Osteocyte (in vitro differentiated cells): ENCODE measurements at regions not wholly inside any gene's neighbourhood (a gene's known extent, or its start where the extent isn't known, plus 50 kb on each side); places are given as distances from the start of the nearest gene placed in this dataset.

Experiments used
- DNase-seq: peaks from one replicate; pipeline ENCODE4 v3.0.0; 2021; ENCODE audit warnings: mixed read lengths; ENCODE audit not compliant: unreplicated experiment; ENCODE audit errors: extremely low spot score
- H3K27ac Mint-ChIP-seq: one replicate; pipeline ENCODE4 v1.8.0; 2021; ENCODE audit warnings: mild to moderate bottlenecking, mixed read lengths; ENCODE audit not compliant: unreplicated experiment
- H3K27me3 Mint-ChIP-seq: one replicate; pipeline ENCODE4 v1.8.0; 2021; ENCODE audit warnings: mixed read lengths; ENCODE audit not compliant: unreplicated experiment
- H3K36me3 Mint-ChIP-seq: one replicate; pipeline ENCODE4 v1.8.0; 2021; ENCODE audit warnings: mixed read lengths; ENCODE audit not compliant: unreplicated experiment
- H3K4me1 Mint-ChIP-seq: one replicate; pipeline ENCODE4 v1.8.0; 2021; ENCODE audit warnings: mixed read lengths; ENCODE audit not compliant: unreplicated experiment
- H3K4me3 Mint-ChIP-seq: one replicate; pipeline ENCODE4 v1.8.0; 2021; ENCODE audit warnings: mild to moderate bottlenecking, moderate library complexity, mixed read lengths; ENCODE audit not compliant: unreplicated experiment
- H3K9me3 Mint-ChIP-seq: one replicate; pipeline ENCODE4 v1.8.0; 2021; ENCODE audit warnings: mixed read lengths; ENCODE audit not compliant: unreplicated experiment
- TF ChIP-seq, protein P1 (sequence below): fragments of 200-600 bp; sonication (generic); IDR thresholded peaks from 2 replicates; pipeline ENCODE4 v1.5.0; 2021; ENCODE audit warnings: antibody characterized with exemption, mild to moderate bottlenecking, moderate library complexity

- H3K27ac Mint-ChIP-seq = no peak overlapping the region
- TF ChIP-seq, protein P1, sequence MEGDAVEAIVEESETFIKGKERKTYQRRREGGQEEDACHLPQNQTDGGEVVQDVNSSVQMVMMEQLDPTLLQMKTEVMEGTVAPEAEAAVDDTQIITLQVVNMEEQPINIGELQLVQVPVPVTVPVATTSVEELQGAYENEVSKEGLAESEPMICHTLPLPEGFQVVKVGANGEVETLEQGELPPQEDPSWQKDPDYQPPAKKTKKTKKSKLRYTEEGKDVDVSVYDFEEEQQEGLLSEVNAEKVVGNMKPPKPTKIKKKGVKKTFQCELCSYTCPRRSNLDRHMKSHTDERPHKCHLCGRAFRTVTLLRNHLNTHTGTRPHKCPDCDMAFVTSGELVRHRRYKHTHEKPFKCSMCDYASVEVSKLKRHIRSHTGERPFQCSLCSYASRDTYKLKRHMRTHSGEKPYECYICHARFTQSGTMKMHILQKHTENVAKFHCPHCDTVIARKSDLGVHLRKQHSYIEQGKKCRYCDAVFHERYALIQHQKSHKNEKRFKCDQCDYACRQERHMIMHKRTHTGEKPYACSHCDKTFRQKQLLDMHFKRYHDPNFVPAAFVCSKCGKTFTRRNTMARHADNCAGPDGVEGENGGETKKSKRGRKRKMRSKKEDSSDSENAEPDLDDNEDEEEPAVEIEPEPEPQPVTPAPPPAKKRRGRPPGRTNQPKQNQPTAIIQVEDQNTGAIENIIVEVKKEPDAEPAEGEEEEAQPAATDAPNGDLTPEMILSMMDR = no peak
- no peak overlapping the region for H3K4me3 Mint-ChIP-seq
- H3K36me3 Mint-ChIP-seq = no peaks in the 10 kb centered on the region
- no peak for DNase-seq
- no peaks in the 10 kb centered on the region for H3K9me3 Mint-ChIP-seq
- H3K4me1 Mint-ChIP-seq = peaks cover 11% of the 10 kb centered on the region
- H3K27me3 Mint-ChIP-seq = no peaks in the 10 kb centered on the region
Measured at GRCh38 chr18:44503854-44504253, 176.8 kb upstream of the SETBP1 start.

DNA sequence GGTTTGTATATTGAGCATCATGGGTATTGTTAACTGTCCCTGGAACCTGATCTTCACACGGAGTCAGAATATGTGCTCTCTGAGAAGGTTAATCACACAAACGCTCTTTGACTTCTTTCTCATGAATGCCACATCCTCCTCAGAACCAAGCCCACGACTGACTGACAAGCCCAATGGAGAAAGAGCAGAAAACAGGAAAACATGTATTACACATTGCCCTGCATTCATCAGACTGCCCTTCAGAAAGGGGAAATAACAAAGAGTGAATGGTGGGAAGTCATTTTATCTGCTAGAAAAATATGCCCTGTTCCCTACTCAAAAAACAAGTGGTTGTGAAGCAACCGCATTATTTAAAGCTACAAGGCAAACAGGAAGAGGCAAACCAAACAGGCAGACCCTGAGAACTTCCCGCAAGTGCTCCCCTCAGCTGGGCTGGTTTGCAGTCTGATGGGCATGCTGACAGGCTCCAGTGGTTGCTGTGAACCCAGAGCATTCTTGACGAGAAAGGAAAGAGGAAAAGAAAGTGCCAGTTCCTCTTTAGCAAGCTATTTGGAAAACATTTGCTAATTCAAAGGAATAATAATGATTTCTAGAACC lies 172.9 kb upstream of the SETBP1 start:
- Mint-ChIP-seq H3K36me3 (no peaks in the 10 kb centered on the region), H3K4me1 (no peaks in the 10 kb centered on the region), H3K4me3 (no peak overlapping the region), H3K27me3 (no peaks in the 10 kb centered on the region), H3K27ac (no peak overlapping the region), H3K9me3 (no peaks in the 10 kb centered on the region)
- DNase-seq = no peak
- TF ChIP-seq, protein P1 = no peak

DNA sequence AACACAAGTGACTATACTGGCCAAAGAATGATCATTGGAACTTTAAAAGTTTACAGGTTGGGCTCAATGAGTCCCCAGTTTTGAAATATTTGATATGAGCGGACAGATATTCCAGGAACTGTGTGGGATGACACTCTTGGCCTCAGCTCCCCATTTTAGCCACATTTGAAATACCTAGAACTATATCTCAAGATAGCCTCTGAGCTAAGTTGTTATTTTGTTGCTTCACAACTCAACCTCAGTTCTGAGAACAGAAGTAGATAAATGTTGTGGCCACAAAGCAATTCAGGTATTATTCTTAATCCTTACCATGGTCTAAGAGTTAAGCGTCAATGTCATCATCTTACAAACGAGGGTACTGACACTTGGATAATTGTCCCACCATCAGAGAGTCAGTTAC lies 172.2 kb upstream of the SETBP1 start:
- Mint-ChIP-seq H3K9me3 (no peaks in the 10 kb centered on the region), H3K4me1 (no peaks in the 10 kb centered on the region), H3K27me3 (no peaks in the 10 kb centered on the region), H3K36me3 (no peaks in the 10 kb centered on the region), H3K4me3 (no peak overlapping the region), H3K27ac (no peak overlapping the region)
- no peak for DNase-seq
- TF ChIP-seq, protein P1 = no peak

- H3K4me3 Mint-ChIP-seq = no peak overlapping the region
- H3K9me3 Mint-ChIP-seq = no peaks in the 10 kb centered on the region
- DNase-seq = no peak
- TF ChIP-seq, protein P1 = no peak
- H3K4me1 Mint-ChIP-seq = no peaks in the 10 kb centered on the region
- H3K27ac Mint-ChIP-seq = no peak overlapping the region
- no peaks in the 10 kb centered on the region for H3K36me3 Mint-ChIP-seq
- H3K27me3 Mint-ChIP-seq = no peaks in the 10 kb centered on the region
Measured at GRCh38 chr18:44509048-44509447, 171.6 kb upstream of the SETBP1 start.

DNA sequence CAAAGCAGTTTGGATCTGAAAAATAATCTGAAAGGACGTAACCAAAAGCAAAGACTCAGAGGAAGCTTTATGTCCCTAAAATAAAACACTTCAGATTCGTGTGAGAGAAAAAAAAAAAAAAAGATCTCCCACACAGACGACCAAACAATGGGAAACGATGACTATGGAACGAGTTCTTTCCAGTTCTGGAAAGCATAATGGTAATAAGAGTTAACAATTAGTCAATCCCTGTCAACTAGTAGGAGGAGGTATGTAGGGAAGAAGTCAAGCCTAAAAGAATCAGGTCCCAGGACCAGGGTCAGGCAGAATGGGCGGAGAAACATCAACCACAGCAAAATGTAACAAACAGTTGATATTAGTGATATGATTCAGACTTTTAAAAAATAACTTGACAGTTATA lies 170.3 kb upstream of the SETBP1 start:
- DNase-seq = no peak
- no peaks in the 10 kb centered on the region for H3K9me3 Mint-ChIP-seq

More for the DNA sequence above, 170.3 kb upstream of the SETBP1 start:
- H3K27me3 Mint-ChIP-seq = no peaks in the 10 kb centered on the region
- no peak overlapping the region for H3K27ac Mint-ChIP-seq
- TF ChIP-seq, protein P1 = no peak
- no peaks in the 10 kb centered on the region for H3K36me3 Mint-ChIP-seq
- no peaks in the 10 kb centered on the region for H3K4me1 Mint-ChIP-seq
- H3K4me3 Mint-ChIP-seq = no peak overlapping the region
